Mammary epithelial cell (primary cell): ENCODE measurements at regions not wholly inside any gene's neighbourhood (a gene's known extent, or its start where the extent isn't known, plus 50 kb on each side); places are given as distances from the start of the nearest gene placed in this dataset.

Experiments used
- CTCF ChIP-seq, 2 donors: IDR thresholded peaks in 1 of 2; conservative IDR thresholded peaks in 1 of 2; 2 replicates each; pipeline ENCODE4 v1.5.1; 2011 to 2012; ENCODE audit warnings: inconsistent platforms in 2 of 2, low read length in 2 of 2, mild to moderate bottlenecking in 2 of 2, control low read depth in 1 of 2, low read depth in 1 of 2; ENCODE audit not compliant: insufficient read depth in 1 of 2; ENCODE audit errors: extremely low read depth in 1 of 2
- EZH2 ChIP-seq: IDR thresholded peaks from 2 replicates; pipeline ENCODE4 v1.6.1; 2012; ENCODE audit warnings: low read length, inconsistent platforms, borderline replicate concordance

GRCh38 chr13:85615031-85615430 lies 184.2 kb downstream of the SLITRK6 start:
- TF ChIP-seq EZH2 (no peak), CTCF (conservative IDR thresholded peaks at IDR 0.05 in 1 of 2, IDR thresholded peaks at IDR 0.05 in 1 of 2; ENCODE audit: extremely low read depth in 1 of 2, insufficient read depth in 1 of 2, low read depth in 1 of 2, low read length in 2 of 2) (no peak)
